HEK293 (cell line): ENCODE measurements at regions not wholly inside any gene's neighbourhood (a gene's known extent, or its start where the extent isn't known, plus 50 kb on each side); places are given as distances from the start of the nearest gene placed in this dataset.

Source experiments
- CTCF ChIA-PET: fragments of 350-600 bp; formaldehyde crosslinking; extraction: SDS; loops from one replicate; lab custom pipeline; 2021; ENCODE audit warnings: antibody characterized with exemption; lab: Yijun Ruan, JAX
- POLR2A ChIA-PET: fragments of 300-600 bp; formaldehyde crosslinking; extraction: SDS; loops from one replicate; lab custom pipeline; 2020; ENCODE audit warnings: antibody characterized with exemption, inconsistent platforms; lab: Yijun Ruan, JAX
- H3K27ac ChIP-seq: fragments of 200-500 bp; sonication (Bioruptor generic); 2 replicates; pipeline ENCODE4 v1.5.1; 2014; ENCODE audit warnings: low read depth, low read length, control low read depth, inconsistent platforms; ENCODE audit errors: extremely low read depth
- H3K36me3 ChIP-seq, 2 experiments: fragments of 200-500 bp in 1 of 2; sonication (Bioruptor generic) in 1 of 2; 1 replicate in 1 of 2; 2 replicates in 1 of 2; pipeline ENCODE4 v1.5.1; 2014 to 2017; ENCODE audit warnings: inconsistent platforms in 2 of 2, low read length in 2 of 2; ENCODE audit not compliant: control insufficient read depth in 2 of 2, insufficient read depth in 1 of 2
- H3K4me1 ChIP-seq: fragments of 200-500 bp; sonication (Bioruptor generic); 2 replicates; pipeline ENCODE4 v1.5.1; 2014; ENCODE audit warnings: mild to moderate bottlenecking, low read length, inconsistent platforms; ENCODE audit not compliant: control insufficient read depth, insufficient read depth
- H3K4me3 ChIP-seq: 2 replicates; pipeline ENCODE4 v1.5.1; 2011; ENCODE audit warnings: low read depth, mild to moderate bottlenecking, control low read depth, low read length, moderate library complexity
- H3K9me3 ChIP-seq: fragments of 200-500 bp; sonication (Bioruptor generic); 2 replicates; pipeline ENCODE4 v1.5.1; 2014; ENCODE audit warnings: low read depth, low read length, inconsistent platforms; ENCODE audit not compliant: control insufficient read depth, insufficient read depth
- GFI1B ChIP-seq: fragments of 450-650 bp; formaldehyde crosslinking; IDR thresholded peaks from 2 replicates; pipeline ENCODE4 v1.5.1; 2016; ENCODE audit warnings: missing biosample characterization, missing genetic modification characterization
- GLI2 ChIP-seq: fragments of 450-650 bp; formaldehyde crosslinking; IDR thresholded peaks from 2 replicates; pipeline ENCODE4; 2017; ENCODE audit warnings: missing biosample characterization, missing genetic modification characterization, low read depth, borderline replicate concordance
- OVOL3 ChIP-seq: fragments of 450-650 bp; formaldehyde crosslinking; IDR thresholded peaks from 2 replicates; pipeline ENCODE4 v1.5.1; 2016; ENCODE audit warnings: missing biosample characterization, missing genetic modification characterization
- SP3 ChIP-seq: fragments of 450-650 bp; formaldehyde crosslinking; IDR thresholded peaks from 2 replicates; pipeline ENCODE4 v1.5.1; 2016; ENCODE audit warnings: missing biosample characterization, missing genetic modification characterization
- ZBTB6 ChIP-seq: fragments of 450-650 bp; formaldehyde crosslinking; IDR thresholded peaks from 2 replicates; pipeline ENCODE4 v1.5.1; 2017; ENCODE audit warnings: missing biosample characterization, missing genetic modification characterization
- ZNF112 ChIP-seq: fragments of 450-650 bp; formaldehyde crosslinking; IDR thresholded peaks from 2 replicates; pipeline ENCODE4 v1.5.0; 2017; ENCODE audit warnings: missing biosample characterization, missing genetic modification characterization
- ZNF138 ChIP-seq: fragments of 450-650 bp; formaldehyde crosslinking; IDR thresholded peaks from 2 replicates; pipeline ENCODE4 v1.5.1; 2016; ENCODE audit warnings: missing biosample characterization, missing genetic modification characterization, borderline replicate concordance
- ZNF146 ChIP-seq: fragments of 450-650 bp; formaldehyde crosslinking; IDR thresholded peaks from 2 replicates; pipeline ENCODE4 v1.5.1; 2016; ENCODE audit warnings: missing biosample characterization, missing genetic modification characterization
- ZNF211 ChIP-seq: fragments of 450-650 bp; formaldehyde crosslinking; IDR thresholded peaks from 2 replicates; pipeline ENCODE4 v1.5.1; 2016; ENCODE audit warnings: low read depth, missing biosample characterization, missing genetic modification characterization
- ZNF223 ChIP-seq: fragments of 450-650 bp; formaldehyde crosslinking; IDR thresholded peaks from 2 replicates; pipeline ENCODE4 v1.5.1; 2016; ENCODE audit warnings: missing biosample characterization, missing genetic modification characterization
- ZNF266 ChIP-seq: fragments of 450-650 bp; formaldehyde crosslinking; IDR thresholded peaks from 2 replicates; pipeline ENCODE4 v1.5.1; 2016; ENCODE audit warnings: missing biosample characterization, missing genetic modification characterization, low read depth
- ZNF311 ChIP-seq: fragments of 450-650 bp; formaldehyde crosslinking; IDR thresholded peaks from 2 replicates; pipeline ENCODE4 v1.5.1; 2017; ENCODE audit warnings: missing biosample characterization, missing genetic modification characterization, borderline replicate concordance
- ZNF350 ChIP-seq: fragments of 450-650 bp; formaldehyde crosslinking; IDR thresholded peaks from 2 replicates; pipeline ENCODE4 v1.5.0; 2017; ENCODE audit warnings: missing biosample characterization, mild to moderate bottlenecking, missing genetic modification characterization
- ZNF391 ChIP-seq: fragments of 450-650 bp; formaldehyde crosslinking; IDR thresholded peaks from 2 replicates; pipeline ENCODE4 v1.5.1; 2016; ENCODE audit warnings: low read depth, missing biosample characterization, missing genetic modification characterization, borderline replicate concordance
- ZNF501 ChIP-seq: fragments of 450-650 bp; formaldehyde crosslinking; IDR thresholded peaks from 2 replicates; pipeline ENCODE4 v1.5.1; 2016; ENCODE audit warnings: missing biosample characterization, missing genetic modification characterization
- ZNF510 ChIP-seq: fragments of 450-650 bp; formaldehyde crosslinking; IDR thresholded peaks from 2 replicates; pipeline ENCODE4 v1.5.1; 2018; ENCODE audit warnings: mild to moderate bottlenecking, missing genetic modification characterization, missing biosample characterization; ENCODE audit not compliant: insufficient replicate concordance
- ZNF548 ChIP-seq: fragments of 450-650 bp; formaldehyde crosslinking; IDR thresholded peaks from 2 replicates; pipeline ENCODE4 v1.5.1; 2016; ENCODE audit warnings: missing biosample characterization, missing genetic modification characterization
- ZNF571 ChIP-seq: fragments of 450-650 bp; formaldehyde crosslinking; IDR thresholded peaks from 2 replicates; pipeline ENCODE4 v1.5.0; 2017; ENCODE audit warnings: missing biosample characterization, missing genetic modification characterization
- ZNF621 ChIP-seq: fragments of 450-650 bp; formaldehyde crosslinking; IDR thresholded peaks from 2 replicates; pipeline ENCODE4 v1.5.1; 2017; ENCODE audit warnings: missing biosample characterization, missing genetic modification characterization
- ZNF624 ChIP-seq: fragments of 450-650 bp; formaldehyde crosslinking; IDR thresholded peaks from 2 replicates; pipeline ENCODE4 v1.5.1; 2017; ENCODE audit warnings: missing biosample characterization, missing genetic modification characterization
- ZNF747 ChIP-seq: fragments of 450-650 bp; formaldehyde crosslinking; IDR thresholded peaks from 2 replicates; pipeline ENCODE4 v1.5.1; 2016; ENCODE audit warnings: missing biosample characterization, missing genetic modification characterization
- ZNF791 ChIP-seq: fragments of 450-650 bp; formaldehyde crosslinking; IDR thresholded peaks from 2 replicates; pipeline ENCODE4 v1.5.1; 2016; ENCODE audit warnings: missing biosample characterization, missing genetic modification characterization
- TF ChIP-seq, protein P1 (sequence below): fragments of 450-650 bp; formaldehyde crosslinking; optimal IDR thresholded peaks from 2 replicates; pipeline ENCODE3; 2016; ENCODE audit warnings: missing biosample characterization, mild to moderate bottlenecking, missing genetic modification characterization
- TF ChIP-seq, protein P2 (sequence below): fragments of 450-650 bp; formaldehyde crosslinking; IDR thresholded peaks from 2 replicates; pipeline ENCODE4 v1.5.1; 2016; ENCODE audit warnings: missing biosample characterization, missing genetic modification characterization

DNA sequence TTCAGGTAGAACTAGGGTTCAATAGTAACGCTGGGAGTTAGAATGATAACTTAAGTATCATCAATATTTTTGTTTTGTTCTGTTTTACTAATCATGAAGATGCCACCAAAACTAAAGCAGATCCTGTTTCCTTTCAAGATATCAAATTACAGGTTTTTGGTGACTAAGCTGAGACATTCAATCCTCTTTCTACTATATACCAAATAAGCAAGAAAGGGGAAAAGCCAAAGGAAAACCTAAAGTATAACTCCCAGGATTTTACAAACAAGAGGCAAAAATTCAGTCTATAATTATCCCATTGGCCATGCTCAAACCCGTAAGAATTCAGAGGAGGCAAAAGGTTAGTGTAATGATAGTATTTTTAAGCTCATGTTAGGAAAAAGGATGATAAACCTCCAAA lies 175.2 kb upstream of the CCDC150 start (continued):
- TF ChIP-seq ZBTB6 (tag by site-specific recombination), result no peak
- no peak for TF ChIP-seq ZNF266 (tag by site-specific recombination)
- no peak for TF ChIP-seq ZNF501 (tag by site-specific recombination)

DNA sequence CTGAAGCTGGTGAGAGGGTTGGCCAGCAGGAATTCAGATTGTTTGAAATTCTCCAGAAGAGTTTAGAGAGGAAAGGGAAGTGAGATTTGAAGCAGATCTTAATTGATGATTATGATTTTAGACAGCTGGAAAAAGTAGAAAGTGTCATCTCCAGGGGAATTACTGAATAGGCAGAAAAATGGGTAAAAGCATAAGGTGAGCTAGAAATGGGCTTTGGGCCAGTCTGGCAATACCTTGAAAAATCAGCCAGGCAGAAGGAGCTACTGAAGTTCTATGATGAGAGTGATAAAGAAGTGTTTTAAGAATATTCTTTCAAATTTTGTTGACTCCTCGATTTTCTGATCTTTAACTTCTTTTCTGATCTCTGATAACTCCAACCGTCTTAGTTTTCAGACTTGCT lies 172.9 kb upstream of the CCDC150 start:
- Histone ChIP-seq H3K4me1 (no peaks in the 10 kb centered on the region), H3K27ac (no peak overlapping the region), H3K36me3 (no peaks in the 10 kb centered on the region), H3K9me3 (no peaks in the 10 kb centered on the region), H3K4me3 (no peak overlapping the region)
- CTCF ChIA-PET, result interaction anchor here (0.6 to 1.8 kb wide), 2 partner anchors 13 to 341 kb away, joined by 3 to 12 read pairs; no protein-coding TSS in a partner anchor
- TF ChIP-seq ZNF211 (tag by site-specific recombination) (no peak), ZNF391 (tag by site-specific recombination) (no peak), ZNF112 (tag by site-specific recombination) (no peak), GFI1B (no peak), ZNF624 (tag by site-specific recombination) (no peak), OVOL3 (tag by site-specific recombination) (no peak), SP3 (tag by site-specific recombination) (no peak), ZNF621 (tag by site-specific recombination) (no peak), ZNF223 (tag by site-specific recombination) (no peak), ZNF548 (tag by site-specific recombination) (no peak), ZNF311 (tag by site-specific recombination) (no peak), GLI2 (tag by site-specific recombination) (no peak), ZNF791 (no peak), ZNF138 (no peak), ZNF510 (tag by site-specific recombination) (no peak), ZNF350 (tag by site-specific recombination) (no peak)
- TF ChIP-seq, protein P1, sequence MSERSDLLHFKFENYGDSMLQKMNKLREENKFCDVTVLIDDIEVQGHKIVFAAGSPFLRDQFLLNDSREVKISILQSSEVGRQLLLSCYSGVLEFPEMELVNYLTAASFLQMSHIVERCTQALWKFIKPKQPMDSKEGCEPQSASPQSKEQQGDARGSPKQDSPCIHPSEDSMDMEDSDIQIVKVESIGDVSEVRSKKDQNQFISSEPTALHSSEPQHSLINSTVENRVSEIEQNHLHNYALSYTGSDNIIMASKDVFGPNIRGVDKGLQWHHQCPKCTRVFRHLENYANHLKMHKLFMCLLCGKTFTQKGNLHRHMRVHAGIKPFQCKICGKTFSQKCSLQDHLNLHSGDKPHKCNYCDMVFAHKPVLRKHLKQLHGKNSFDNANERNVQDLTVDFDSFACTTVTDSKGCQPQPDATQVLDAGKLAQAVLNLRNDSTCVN, result no peak
- TF ChIP-seq, protein P2, sequence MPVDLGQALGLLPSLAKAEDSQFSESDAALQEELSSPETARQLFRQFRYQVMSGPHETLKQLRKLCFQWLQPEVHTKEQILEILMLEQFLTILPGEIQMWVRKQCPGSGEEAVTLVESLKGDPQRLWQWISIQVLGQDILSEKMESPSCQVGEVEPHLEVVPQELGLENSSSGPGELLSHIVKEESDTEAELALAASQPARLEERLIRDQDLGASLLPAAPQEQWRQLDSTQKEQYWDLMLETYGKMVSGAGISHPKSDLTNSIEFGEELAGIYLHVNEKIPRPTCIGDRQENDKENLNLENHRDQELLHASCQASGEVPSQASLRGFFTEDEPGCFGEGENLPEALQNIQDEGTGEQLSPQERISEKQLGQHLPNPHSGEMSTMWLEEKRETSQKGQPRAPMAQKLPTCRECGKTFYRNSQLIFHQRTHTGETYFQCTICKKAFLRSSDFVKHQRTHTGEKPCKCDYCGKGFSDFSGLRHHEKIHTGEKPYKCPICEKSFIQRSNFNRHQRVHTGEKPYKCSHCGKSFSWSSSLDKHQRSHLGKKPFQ (tag by site-specific recombination), result no peak
- POLR2A ChIA-PET, result no interaction called here

GRCh38 chr2:196468394-196468793 lies 171.1 kb upstream of the CCDC150 start:
- Histone ChIP-seq H3K36me3 (no peaks in the 10 kb centered on the region), H3K4me3 (no peak overlapping the region), H3K4me1 (no peaks in the 10 kb centered on the region), H3K9me3 (no peaks in the 10 kb centered on the region), H3K27ac (no peak overlapping the region)
- POLR2A ChIA-PET, result no interaction called here
- TF ChIP-seq ZNF146, result no peak
- TF ChIP-seq ZNF548 (tag by site-specific recombination), result no peak
- TF ChIP-seq ZNF747 (tag by site-specific recombination), result no peak
- TF ChIP-seq ZNF571 (tag by site-specific recombination), result no peak
- CTCF ChIA-PET, result interaction anchor here (0.6 to 0.7 kb wide), 3 partner anchors 11 to 743 kb away, joined by 3 read pairs; no protein-coding TSS in a partner anchor
